HFFc6 (cell line): ENCODE measurements at regions not wholly inside any gene's neighbourhood (a gene's known extent, or its start where the extent isn't known, plus 50 kb on each side); places are given as distances from the start of the nearest gene placed in this dataset.
"Not testable (repeated sequence)": the region's sequence is repeated elsewhere in the genome, so short reads cannot be mapped to it uniquely, and the experiment has no call there.

Experiments
- DNase-seq: peaks from one replicate; pipeline ENCODE4 v3.0.0-alpha.2; 2018
- H3K27ac Mint-ChIP-seq: 2 replicates; pipeline ENCODE4 v1.8.0; 2020; ENCODE audit warnings: mild to moderate bottlenecking, mixed read lengths
- H3K27me3 Mint-ChIP-seq: 2 replicates; pipeline ENCODE4 v1.8.0; 2021; ENCODE audit warnings: mild to moderate bottlenecking, moderate library complexity, mixed read lengths; ENCODE audit not compliant: insufficient read depth
- H3K36me3 Mint-ChIP-seq: 2 replicates; pipeline ENCODE4 v1.8.0; 2021; ENCODE audit warnings: low read depth, mixed read lengths
- H3K4me1 Mint-ChIP-seq: 2 replicates; pipeline ENCODE4 v1.8.0; 2020; ENCODE audit warnings: low read depth, mixed read lengths
- H3K4me3 Mint-ChIP-seq: 2 replicates; pipeline ENCODE4 v1.8.0; 2020; ENCODE audit warnings: mild to moderate bottlenecking, moderate library complexity, mixed read lengths
- H3K9me3 Mint-ChIP-seq: 2 replicates; pipeline ENCODE4 v1.8.0; 2020; ENCODE audit warnings: mild to moderate bottlenecking, mixed read lengths
- TF ChIP-seq, protein P1 (sequence below): fragments of 200-600 bp; sonication (generic); IDR thresholded peaks from 2 replicates; pipeline ENCODE4 v1.5.0; 2021; ENCODE audit warnings: antibody characterized with exemption, mild to moderate bottlenecking

DNA sequence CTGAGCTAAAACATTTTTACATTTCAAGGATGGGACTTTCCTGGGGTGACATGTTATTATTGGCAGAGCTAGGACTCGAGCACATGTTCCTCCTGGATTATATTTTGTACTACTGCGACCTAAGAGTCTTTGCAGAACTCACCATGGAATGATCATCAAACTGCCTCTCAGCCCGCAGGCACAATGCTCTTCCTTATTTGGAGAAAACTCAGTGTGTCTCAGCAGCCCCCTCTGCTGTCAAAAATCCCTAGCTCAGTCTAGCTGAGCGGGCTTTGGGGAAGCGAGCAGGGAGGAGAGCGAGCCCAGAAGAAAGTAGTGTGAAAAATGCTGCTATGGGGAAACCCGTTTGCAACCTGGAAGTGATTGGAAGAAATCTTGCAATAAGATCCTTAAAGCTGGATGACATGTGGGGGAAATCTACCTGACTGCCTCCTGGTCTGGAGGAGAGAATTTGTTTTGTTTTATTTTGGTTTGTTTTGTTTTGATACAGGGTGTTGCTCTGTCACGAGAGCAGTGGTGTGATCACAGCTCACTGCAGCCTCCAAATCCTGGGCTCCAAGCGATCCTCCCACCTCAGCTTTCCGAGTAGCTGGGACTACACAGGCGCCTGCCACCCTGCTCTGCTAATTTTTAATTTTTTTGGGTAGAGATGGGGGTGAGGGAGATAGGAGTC lies 89.9 kb upstream of the CLINT1 start:
- TF ChIP-seq, protein P1, sequence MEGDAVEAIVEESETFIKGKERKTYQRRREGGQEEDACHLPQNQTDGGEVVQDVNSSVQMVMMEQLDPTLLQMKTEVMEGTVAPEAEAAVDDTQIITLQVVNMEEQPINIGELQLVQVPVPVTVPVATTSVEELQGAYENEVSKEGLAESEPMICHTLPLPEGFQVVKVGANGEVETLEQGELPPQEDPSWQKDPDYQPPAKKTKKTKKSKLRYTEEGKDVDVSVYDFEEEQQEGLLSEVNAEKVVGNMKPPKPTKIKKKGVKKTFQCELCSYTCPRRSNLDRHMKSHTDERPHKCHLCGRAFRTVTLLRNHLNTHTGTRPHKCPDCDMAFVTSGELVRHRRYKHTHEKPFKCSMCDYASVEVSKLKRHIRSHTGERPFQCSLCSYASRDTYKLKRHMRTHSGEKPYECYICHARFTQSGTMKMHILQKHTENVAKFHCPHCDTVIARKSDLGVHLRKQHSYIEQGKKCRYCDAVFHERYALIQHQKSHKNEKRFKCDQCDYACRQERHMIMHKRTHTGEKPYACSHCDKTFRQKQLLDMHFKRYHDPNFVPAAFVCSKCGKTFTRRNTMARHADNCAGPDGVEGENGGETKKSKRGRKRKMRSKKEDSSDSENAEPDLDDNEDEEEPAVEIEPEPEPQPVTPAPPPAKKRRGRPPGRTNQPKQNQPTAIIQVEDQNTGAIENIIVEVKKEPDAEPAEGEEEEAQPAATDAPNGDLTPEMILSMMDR = peak; percentile 88
- Mint-ChIP-seq H3K36me3 (no peaks in the 10 kb centered on the region), H3K4me1 (peaks cover 9% of the 10 kb centered on the region), H3K27me3 (peaks cover 4% of the 10 kb centered on the region; the same call in 1 of the 2 replicates), H3K9me3 (no peaks in the 10 kb centered on the region), H3K4me3 (peak overlapping the region; percentile 77), H3K27ac (peak overlapping the region; percentile 50)
- DNase-seq = peak; percentile 90

DNA sequence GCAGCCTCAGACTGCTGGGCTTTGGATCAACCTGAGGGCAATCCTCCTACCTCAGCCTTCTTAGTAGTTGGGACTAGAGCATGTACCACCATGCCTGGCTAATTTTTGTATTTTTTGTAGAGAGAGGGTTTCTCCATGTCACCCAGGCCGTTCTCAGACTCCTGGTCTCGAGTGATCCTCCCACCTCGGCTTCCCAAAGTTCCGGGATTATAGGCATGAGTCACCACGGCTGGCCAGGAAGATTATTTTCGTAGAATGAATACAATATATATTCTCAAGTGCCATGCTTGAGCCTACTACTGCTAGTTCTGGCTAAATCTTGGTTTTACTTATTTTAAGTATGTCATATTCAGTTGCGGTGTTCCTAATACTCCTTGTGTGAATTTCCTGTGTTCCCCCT lies 88.2 kb upstream of the CLINT1 start:
- peaks cover 9% of the 10 kb centered on the region for H3K4me1 Mint-ChIP-seq
- H3K9me3 Mint-ChIP-seq = no peaks in the 10 kb centered on the region
- no peak overlapping the region for H3K4me3 Mint-ChIP-seq
- no peak for DNase-seq
- H3K36me3 Mint-ChIP-seq = no peaks in the 10 kb centered on the region
- no peak overlapping the region for H3K27ac Mint-ChIP-seq
- H3K27me3 Mint-ChIP-seq = peaks cover 4% of the 10 kb centered on the region; the same call in 1 of the 2 replicates
- TF ChIP-seq, protein P1 = no peak

DNA sequence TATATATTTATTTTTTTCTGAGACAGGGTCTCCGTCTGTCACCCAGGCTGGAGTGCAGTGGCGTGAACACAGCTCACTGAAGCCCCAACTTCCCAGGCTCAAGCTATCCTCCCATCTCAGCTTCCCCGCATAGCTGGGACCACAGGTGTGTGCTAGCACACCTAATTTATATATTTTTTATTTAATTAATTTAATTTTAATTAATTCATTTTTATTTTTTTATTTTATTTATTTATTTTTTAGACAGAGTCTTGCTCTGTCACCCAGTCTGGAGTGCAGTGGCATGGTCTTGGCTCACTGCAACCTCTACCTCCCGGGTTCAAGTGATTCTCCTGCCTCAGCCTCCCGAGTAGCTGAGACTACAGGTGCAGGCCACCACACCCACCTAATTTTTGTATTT lies 86.9 kb upstream of the CLINT1 start:
- not testable (repeated sequence) for DNase-seq, H3K4me3 Mint-ChIP-seq, H3K36me3 Mint-ChIP-seq, H3K27me3 Mint-ChIP-seq, H3K9me3 Mint-ChIP-seq, H3K27ac Mint-ChIP-seq
- H3K4me1 Mint-ChIP-seq = peaks cover 18% of the 10 kb centered on the region

DNA sequence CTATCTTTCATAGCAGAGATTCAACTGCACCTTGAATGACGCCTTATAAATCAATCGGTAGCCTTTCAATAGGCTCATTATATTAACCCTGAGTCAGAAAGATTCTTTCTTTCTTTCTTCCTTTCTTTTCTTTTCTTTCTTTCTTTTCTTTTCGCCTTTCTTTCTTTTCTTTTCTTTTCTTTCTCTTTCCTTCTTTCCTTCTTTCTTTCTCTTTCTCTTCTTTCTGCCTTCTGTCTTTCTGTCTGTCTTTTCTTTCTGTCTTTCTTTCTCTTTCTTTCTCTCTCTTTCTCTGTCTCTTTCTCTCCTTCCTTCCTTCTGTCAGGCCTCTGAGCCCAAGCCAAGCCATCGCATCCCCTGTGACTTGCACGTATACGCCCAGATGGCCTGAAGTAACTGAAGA lies 86.0 kb upstream of the CLINT1 start:
- H3K4me3 Mint-ChIP-seq = no peak overlapping the region
- H3K9me3 Mint-ChIP-seq = no peaks in the 10 kb centered on the region
- no peak for DNase-seq
- no peak overlapping the region for H3K27ac Mint-ChIP-seq
- peaks cover 4% of the 10 kb centered on the region; the same call in 1 of the 2 replicates for H3K27me3 Mint-ChIP-seq
- H3K36me3 Mint-ChIP-seq = no peaks in the 10 kb centered on the region
- H3K4me1 Mint-ChIP-seq = peaks cover 18% of the 10 kb centered on the region
- TF ChIP-seq, protein P1 = no peak

DNA sequence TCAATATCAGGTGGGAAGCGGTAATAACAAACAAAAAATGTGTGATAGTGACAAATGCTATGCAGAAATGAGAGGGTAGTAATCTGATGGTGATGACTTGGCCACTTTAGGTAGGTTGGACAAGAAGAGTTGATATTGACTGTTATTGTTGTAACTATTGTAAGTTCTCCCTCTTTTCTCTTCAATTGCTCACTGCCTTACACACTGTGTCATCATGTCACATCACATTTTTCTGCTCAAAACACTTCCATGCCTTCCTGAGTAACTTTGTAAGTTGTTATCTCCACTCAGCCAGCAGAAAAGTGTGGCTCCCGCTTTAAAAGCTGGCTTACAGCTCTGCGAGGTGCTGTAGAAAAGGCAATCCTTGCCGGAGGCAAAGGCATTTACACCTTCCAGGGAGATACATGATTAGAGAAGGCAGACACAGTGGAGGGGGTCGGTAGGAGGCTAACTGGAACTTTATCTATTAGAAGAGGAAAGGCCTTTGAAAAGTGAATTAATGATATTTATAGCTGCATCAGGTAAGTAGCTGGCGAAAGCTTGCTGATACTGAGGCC lies 85.2 kb upstream of the CLINT1 start:
- DNase-seq = no peak
- TF ChIP-seq, protein P1 = no peak
- Mint-ChIP-seq H3K36me3 (no peaks in the 10 kb centered on the region), H3K4me1 (peaks cover 16% of the 10 kb centered on the region), H3K9me3 (no peaks in the 10 kb centered on the region), H3K4me3 (no peak overlapping the region), H3K27ac (no peak overlapping the region), H3K27me3 (peaks cover 4% of the 10 kb centered on the region; the same call in 1 of the 2 replicates)

DNA sequence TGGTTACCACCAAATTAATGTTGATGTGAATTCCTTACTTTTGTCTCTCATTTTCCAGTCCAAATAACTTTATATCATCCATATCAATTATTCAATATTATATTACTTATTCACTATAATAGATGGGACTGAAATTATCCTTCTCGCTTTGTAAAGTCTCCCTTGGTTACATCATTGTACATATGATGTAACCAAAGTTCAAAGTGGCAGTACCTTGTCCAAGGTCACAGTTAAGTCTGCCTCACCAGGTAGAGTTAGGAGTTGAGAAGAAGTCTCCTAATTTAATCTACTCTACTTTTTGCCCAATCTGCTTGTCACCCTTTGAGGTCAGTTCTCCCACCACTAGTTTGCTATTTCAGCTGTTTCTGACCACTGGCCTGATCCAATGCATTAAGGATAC lies 83.7 kb upstream of the CLINT1 start:
- Mint-ChIP-seq H3K36me3 (no peaks in the 10 kb centered on the region), H3K9me3 (no peaks in the 10 kb centered on the region), H3K27ac (no peak overlapping the region), H3K4me3 (no peak overlapping the region), H3K4me1 (peaks cover 8% of the 10 kb centered on the region), H3K27me3 (peaks cover 5% of the 10 kb centered on the region; the same call in 1 of the 2 replicates)
- no peak for DNase-seq
- TF ChIP-seq, protein P1 = no peak
